Neural cell (in vitro differentiated cells): ENCODE measurements at regions not wholly inside any gene's neighbourhood (a gene's known extent, or its start where the extent isn't known, plus 50 kb on each side); places are given as distances from the start of the nearest gene placed in this dataset.
"Not testable (repeated sequence)": the region's sequence is repeated elsewhere in the genome, so short reads cannot be mapped to it uniquely, and the experiment has no call there.

ENCODE experiments used
- H2AFZ ChIP-seq: fragments of 200-600, 300-800 bp; sonication (generic), shearing (Covaris generic); 2 replicates; pipeline ENCODE4 v1.6.0; 2014; ENCODE audit warnings: low read depth, mild to moderate bottlenecking, antibody characterized with exemption, low read length, moderate library complexity
- H3F3A ChIP-seq: fragments of 200-600 bp; shearing (Covaris generic); 2 replicates; pipeline ENCODE4 v1.6.1; 2016; ENCODE audit warnings: mild to moderate bottlenecking, moderate library complexity, mixed read lengths, antibody characterized with exemption, low read length; ENCODE audit not compliant: insufficient read depth, poor library complexity, severe bottlenecking
- H3K27ac ChIP-seq: fragments of 200-600, 300-800 bp; sonication (generic), shearing (Covaris generic); 2 replicates; pipeline ENCODE4 v1.5.1; 2014; ENCODE audit warnings: mild to moderate bottlenecking, low read length, moderate library complexity
- H3K27me3 ChIP-seq: fragments of 300-800, 200-600 bp; sonication (generic), shearing (Covaris generic); 2 replicates; pipeline ENCODE4 v1.6.0; 2014; ENCODE audit warnings: mild to moderate bottlenecking, low read depth, low read length, moderate library complexity; ENCODE audit not compliant: insufficient read depth
- H3K36me3 ChIP-seq: fragments of 300-800, 200-600 bp; sonication (generic), shearing (Covaris generic); 2 replicates; pipeline ENCODE4 v1.5.1; 2014; ENCODE audit warnings: mild to moderate bottlenecking, antibody characterized with exemption, low read length, moderate library complexity; ENCODE audit not compliant: insufficient read depth
- H3K4me2 ChIP-seq: fragments of 300-800, 200-600 bp; sonication (generic), shearing (Covaris generic); 2 replicates; pipeline ENCODE4 v1.6.0; 2014; ENCODE audit warnings: mild to moderate bottlenecking, low read length
- H3K4me3 ChIP-seq: fragments of 300-800, 200-600 bp; sonication (generic), shearing (Covaris generic); 2 replicates; pipeline ENCODE4 v1.5.1; 2014; ENCODE audit warnings: mild to moderate bottlenecking, low read length, moderate library complexity
- H3K79me2 ChIP-seq: fragments of 200-600 bp; shearing (Covaris generic); replicated peaks from 2 replicates; pipeline ENCODE4 v1.6.0; 2014; ENCODE audit warnings: mild to moderate bottlenecking, low read length, moderate library complexity; ENCODE audit not compliant: insufficient read depth
- H3K9ac ChIP-seq: fragments of 300-800, 200-600 bp; sonication (generic), shearing (Covaris generic); 2 replicates; pipeline ENCODE4 v1.6.1; 2016; ENCODE audit warnings: mild to moderate bottlenecking, low read length, mixed read lengths
- H3K9me2 ChIP-seq: fragments of 200-600 bp; shearing (Covaris generic); 2 replicates; pipeline ENCODE4 v1.6.1; 2016; ENCODE audit warnings: mild to moderate bottlenecking, low read length, mixed read lengths; ENCODE audit not compliant: insufficient read depth
- H3K9me3 ChIP-seq: fragments of 200-600, 300-800 bp; sonication (generic), shearing (Covaris generic); 2 replicates; pipeline ENCODE4 v1.6.1; 2016; ENCODE audit warnings: mild to moderate bottlenecking, mixed run types, low read length, moderate library complexity, mixed read lengths
- H4K20me1 ChIP-seq: fragments of 200-600 bp; shearing (Covaris generic); 2 replicates; pipeline ENCODE4 v1.6.1; 2016; ENCODE audit warnings: mild to moderate bottlenecking, mixed run types; ENCODE audit not compliant: insufficient read depth
- CTCF ChIP-seq: fragments of 450-650 bp; IDR thresholded peaks from 2 replicates; pipeline ENCODE4 v1.5.1; 2014; ENCODE audit warnings: antibody characterized with exemption, mild to moderate bottlenecking, moderate library complexity; ENCODE audit not compliant: poor library complexity, severe bottlenecking
- EP300 ChIP-seq: fragments of 450-650 bp; conservative IDR thresholded peaks from 2 replicates; pipeline ENCODE4 v1.6.1; 2014; ENCODE audit warnings: antibody characterized with exemption, mild to moderate bottlenecking, moderate library complexity; ENCODE audit not compliant: poor library complexity, severe bottlenecking
- MXI1 ChIP-seq: fragments of 450-650 bp; conservative IDR thresholded peaks from 2 replicates; pipeline ENCODE4 v1.6.1; 2014; ENCODE audit warnings: antibody characterized with exemption, mild to moderate bottlenecking; ENCODE audit not compliant: poor library complexity, severe bottlenecking
- RAD21 ChIP-seq: fragments of 450-650 bp; conservative IDR thresholded peaks from 2 replicates; pipeline ENCODE4 v1.6.1; 2014; ENCODE audit warnings: antibody characterized with exemption, mild to moderate bottlenecking, moderate library complexity
- REST ChIP-seq: IDR thresholded peaks from 2 replicates; pipeline ENCODE4 v1.6.1; 2012; ENCODE audit warnings: borderline replicate concordance
- TAF1 ChIP-seq: IDR thresholded peaks from 2 replicates; pipeline ENCODE4 v1.6.1; 2012; ENCODE audit warnings: low read depth

GRCh38 chr3:31096661-31097395 is 202.4 kb upstream of the GADL1 start:
- no peak overlapping the region for H2AFZ ChIP-seq
- H3F3A ChIP-seq, result no peaks in the 10 kb centered on the region

GRCh38 chr3:31100519-31100918 is 206.1 kb upstream of the GADL1 start:
- H2AFZ ChIP-seq, result no peak overlapping the region
- no peak overlapping the region for H3K4me2 ChIP-seq
- no peaks in the 10 kb centered on the region for H4K20me1 ChIP-seq
- H3K36me3 ChIP-seq, result no peaks in the 10 kb centered on the region
- TF ChIP-seq MXI1, result no peak
- TF ChIP-seq REST, result no peak
- TF ChIP-seq RAD21, result no peak
- TF ChIP-seq TAF1, result no peak
- no peak for TF ChIP-seq CTCF
- no peak overlapping the region for H3K4me3 ChIP-seq
- H3K27me3 ChIP-seq, result no peaks in the 10 kb centered on the region
- no peak overlapping the region for H3K27ac ChIP-seq
- no peaks in the 10 kb centered on the region for H3F3A ChIP-seq
- H3K9me2 ChIP-seq, result no peaks in the 10 kb centered on the region
- no peaks in the 10 kb centered on the region for H3K9me3 ChIP-seq
- no peaks in the 10 kb centered on the region for H3K79me2 ChIP-seq
- H3K9ac ChIP-seq, result no peak overlapping the region

More at GRCh38 chr3:31096661-31097395, 202.4 kb upstream of the GADL1 start:
- TF ChIP-seq EP300, result no peak
- Histone ChIP-seq H3K27ac (no peak overlapping the region), H3K9me3 (no peaks in the 10 kb centered on the region), H3K9me2 (no peaks in the 10 kb centered on the region), H3K79me2 (no peaks in the 10 kb centered on the region), H3K9ac (no peak overlapping the region), H4K20me1 (no peaks in the 10 kb centered on the region), H3K4me2 (no peak overlapping the region), H3K4me3 (no peak overlapping the region), H3K36me3 (no peaks in the 10 kb centered on the region), H3K27me3 (no peaks in the 10 kb centered on the region)

- not testable (repeated sequence) for H3K27me3 ChIP-seq, H3K9me3 ChIP-seq, H3K9me2 ChIP-seq, H3F3A ChIP-seq, H3K27ac ChIP-seq, H3K36me3 ChIP-seq, H3K4me2 ChIP-seq, H3K79me2 ChIP-seq, H4K20me1 ChIP-seq, H3K9ac ChIP-seq, H3K4me3 ChIP-seq, H2AFZ ChIP-seq
Observed at GRCh38 chr3:31101285-31101684, 206.8 kb upstream of the GADL1 start.
